NCI-H187 (cell line): ENCODE measurements at regions not wholly inside any gene's neighbourhood (a gene's known extent, or its start where the extent isn't known, plus 50 kb on each side); places are given as distances from the start of the nearest gene placed in this dataset.

Experiments used
- DNase-seq, 2 experiments: peaks; one replicate each; lab custom pipeline; 2025; lab: John Stamatoyannopoulos, UW

- no peak for DNase-seq
These were observed 73.5 kb upstream of the CAMK1G start for GRCh38 chr1:209510063-209510462.

DNA sequence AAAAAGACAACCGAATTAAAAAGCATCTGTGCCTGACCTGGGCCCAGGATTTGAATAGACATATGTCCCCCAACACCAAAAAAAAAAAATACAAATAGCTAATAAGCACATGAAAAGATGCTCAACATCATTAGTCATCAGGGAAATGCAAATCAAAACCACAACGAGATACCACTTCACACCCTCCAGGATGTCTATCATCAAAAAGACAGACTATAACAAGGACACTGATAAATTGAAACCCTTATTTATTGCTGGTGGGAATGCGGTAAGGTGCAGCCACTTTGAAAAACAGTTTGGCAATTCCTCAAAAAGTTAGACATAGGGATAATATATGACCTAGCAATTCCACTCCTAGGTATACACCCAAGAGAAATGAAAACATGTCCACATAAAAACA lies 72.3 kb upstream of the CAMK1G start:
- DNase-seq: no peak

- no peak for DNase-seq
These were observed 70.7 kb upstream of the CAMK1G start for GRCh38 chr1:209512821-209513220.

GRCh38 chr1:209513226-209513625 lies 70.3 kb upstream of the CAMK1G start:
- DNase-seq: no peak

DNA sequence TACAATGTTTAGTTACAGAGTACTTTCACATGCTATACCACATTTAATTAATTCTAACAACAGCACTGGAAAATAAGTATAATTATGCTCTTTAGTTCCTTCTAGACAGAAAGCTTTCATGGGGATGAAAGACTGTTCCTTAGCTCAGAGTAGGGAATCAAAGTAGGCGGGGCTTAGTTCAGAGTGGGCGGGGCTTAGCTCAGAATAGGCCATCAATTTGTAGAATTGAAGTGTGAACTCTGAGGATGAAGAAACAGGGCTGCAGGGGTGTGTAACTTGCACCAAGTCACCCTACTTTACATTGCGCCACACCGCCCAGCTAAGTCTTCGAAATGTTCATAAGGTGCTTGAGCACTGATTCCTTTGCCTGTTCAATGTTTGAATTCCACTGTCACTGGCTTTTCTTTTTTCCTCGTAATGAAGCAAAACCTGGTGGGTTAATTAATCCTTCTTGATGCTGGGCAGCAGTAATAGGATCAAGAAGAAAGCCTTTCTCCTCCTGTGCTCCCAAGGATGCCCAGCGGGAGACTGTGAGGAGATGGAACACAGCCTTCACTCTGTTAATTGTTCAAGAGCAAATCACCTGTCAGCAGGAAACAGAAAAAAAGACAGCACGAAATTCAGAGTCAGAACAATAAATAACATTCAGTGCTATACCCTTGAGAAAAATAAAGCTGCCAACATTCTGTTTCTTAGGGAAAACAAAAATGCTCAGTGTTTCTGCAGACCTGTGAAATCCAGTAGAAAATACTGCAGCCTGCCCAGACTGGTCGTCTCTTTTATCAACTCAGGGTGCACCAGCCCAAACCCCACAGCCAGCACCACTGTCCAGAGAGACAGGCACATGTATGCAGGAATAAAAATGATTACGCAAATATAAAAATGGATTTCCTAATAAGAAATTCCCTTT lies 66.5 kb upstream of the CAMK1G start:
- DNase-seq: no peak

DNA sequence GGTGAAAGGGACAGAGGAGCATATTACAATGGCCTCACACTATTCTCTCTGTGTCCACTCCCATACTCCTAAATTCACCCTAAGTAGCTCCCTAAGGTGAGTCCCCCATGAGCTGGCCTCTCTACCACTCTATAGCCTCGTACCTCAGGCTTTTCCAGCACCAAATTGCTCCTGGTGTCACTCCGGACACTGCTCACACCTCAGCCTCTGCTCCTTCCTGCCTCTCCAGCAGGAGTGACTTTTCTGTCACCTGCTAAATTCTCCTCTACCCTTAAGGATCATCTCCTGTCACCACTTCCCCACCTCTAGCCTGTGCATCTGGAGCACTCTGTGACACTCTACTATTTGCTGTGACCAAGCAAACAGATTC lies 65.8 kb upstream of the CAMK1G start:
- no peak for DNase-seq

- DNase-seq: no peak
These were observed 63.7 kb upstream of the CAMK1G start for GRCh38 chr1:209519786-209520185.

DNA sequence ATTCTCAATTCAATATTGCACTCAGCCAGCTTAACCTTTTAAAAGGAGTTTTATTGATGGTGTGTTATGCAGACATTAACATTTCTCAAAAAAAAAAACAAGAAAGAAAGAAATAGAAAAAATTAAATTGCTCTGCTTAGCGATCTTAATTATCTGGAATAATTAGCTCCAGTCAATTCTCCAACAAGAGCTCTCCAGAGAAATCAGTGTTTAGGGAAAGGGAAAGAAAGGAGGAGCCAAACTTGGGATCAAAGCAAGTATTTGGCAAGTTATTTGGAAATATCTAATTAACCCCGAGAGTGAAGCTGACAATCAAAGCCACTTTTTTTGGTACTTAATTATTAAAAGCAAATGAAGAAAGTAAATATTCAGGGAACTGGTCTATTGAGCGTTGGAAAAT lies 60.7 kb upstream of the CAMK1G start:
- no peak for DNase-seq

DNA sequence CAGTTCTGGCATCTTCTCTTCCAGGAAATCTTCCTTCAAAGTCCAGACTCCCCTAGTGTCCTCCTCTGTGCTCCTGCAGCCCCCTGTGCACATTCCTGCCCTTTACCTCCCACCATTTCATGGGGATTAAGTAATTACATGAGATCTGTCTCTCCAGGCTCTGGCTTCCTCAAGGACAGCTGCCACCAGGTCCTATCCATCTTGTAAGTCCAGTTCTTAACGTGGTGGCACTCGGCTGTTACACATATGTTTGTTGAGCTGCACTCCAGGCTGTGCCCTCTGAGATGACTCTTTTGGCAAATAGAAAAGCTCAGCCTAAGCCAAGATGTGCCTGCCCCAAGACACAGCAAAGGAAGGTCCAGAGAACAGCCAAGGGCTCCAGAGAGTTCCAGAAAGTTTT lies 57.4 kb upstream of the CAMK1G start:
- DNase-seq: no peak

GRCh38 chr1:209527372-209527771 lies 56.1 kb upstream of the CAMK1G start:
- no peak for DNase-seq

DNA sequence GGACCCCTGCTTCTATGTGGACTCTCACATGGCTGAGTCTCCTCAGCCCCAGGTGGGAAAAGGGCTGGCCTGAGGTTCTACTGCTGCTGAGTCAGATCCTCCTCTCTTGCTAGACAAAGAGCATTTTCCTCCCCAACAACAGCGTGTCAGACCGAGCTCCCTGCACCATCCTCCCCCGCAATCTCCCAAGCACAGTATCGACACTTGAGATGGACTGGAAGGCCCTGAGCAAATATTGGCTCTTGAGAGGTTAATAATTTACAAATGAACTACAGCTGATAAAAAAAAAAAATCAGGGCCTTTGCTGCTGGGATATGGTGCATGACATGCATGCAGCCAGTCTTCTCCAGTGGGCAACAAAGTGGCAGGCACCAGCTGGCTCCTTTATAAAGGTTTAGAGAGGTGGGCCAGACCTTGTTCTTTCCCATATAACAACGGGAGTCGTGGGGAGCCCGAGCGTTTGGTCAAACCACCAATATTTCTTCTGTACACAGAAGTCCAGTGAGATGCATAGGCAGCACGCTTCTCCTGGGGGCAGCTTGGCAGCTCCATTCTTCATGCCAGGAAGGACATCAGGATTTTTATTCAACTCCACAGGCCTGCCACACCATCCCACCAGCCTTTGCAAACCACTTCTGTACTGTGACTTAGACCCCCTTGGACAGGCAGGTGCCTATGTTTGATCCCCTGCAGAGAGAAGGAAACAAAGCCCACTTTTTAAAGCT lies 55.4 kb upstream of the CAMK1G start:
- no peak for DNase-seq

GRCh38 chr1:209529233-209529632 lies 54.3 kb upstream of the CAMK1G start:
- DNase-seq: no peak

DNA sequence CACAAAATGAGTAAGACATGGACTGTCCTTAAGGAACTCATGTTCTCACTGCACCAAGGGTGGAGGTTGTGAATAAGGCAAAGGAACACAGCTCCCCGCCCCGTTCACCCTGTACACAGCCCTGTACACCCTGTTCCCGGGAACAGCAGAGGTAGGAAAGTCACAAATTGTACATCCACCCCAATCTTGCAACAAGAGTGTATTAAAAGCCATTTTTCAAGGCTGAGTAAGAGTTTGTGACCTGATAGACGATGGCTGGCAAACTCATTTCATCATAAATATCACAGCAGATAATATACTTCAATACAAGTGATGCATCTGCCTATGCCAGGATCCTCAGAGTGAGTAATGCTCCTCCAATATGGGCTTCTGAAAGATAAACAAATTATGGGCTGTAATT lies 52.5 kb upstream of the CAMK1G start:
- DNase-seq: no peak

GRCh38 chr1:209531549-209531948 lies 52.0 kb upstream of the CAMK1G start:
- DNase-seq: no peak
